HEK293 (cell line): ENCODE measurements at regions not wholly inside any gene's neighbourhood (a gene's known extent, or its start where the extent isn't known, plus 50 kb on each side); places are given as distances from the start of the nearest gene placed in this dataset.

Experiments
- CTCF ChIA-PET: fragments of 350-600 bp; formaldehyde crosslinking; extraction: SDS; loops from one replicate; lab custom pipeline; 2021; ENCODE audit warnings: antibody characterized with exemption; lab: Yijun Ruan, JAX
- POLR2A ChIA-PET: fragments of 300-600 bp; formaldehyde crosslinking; extraction: SDS; loops from one replicate; lab custom pipeline; 2020; ENCODE audit warnings: antibody characterized with exemption, inconsistent platforms; lab: Yijun Ruan, JAX
- H3K27ac ChIP-seq: fragments of 200-500 bp; sonication (Bioruptor generic); 2 replicates; pipeline ENCODE4 v1.5.1; 2014; ENCODE audit warnings: low read depth, low read length, control low read depth, inconsistent platforms; ENCODE audit errors: extremely low read depth
- H3K36me3 ChIP-seq, 2 experiments: fragments of 200-500 bp in 1 of 2; sonication (Bioruptor generic) in 1 of 2; 1 replicate in 1 of 2; 2 replicates in 1 of 2; pipeline ENCODE4 v1.5.1; 2014 to 2017; ENCODE audit warnings: inconsistent platforms in 2 of 2, low read length in 2 of 2; ENCODE audit not compliant: control insufficient read depth in 2 of 2, insufficient read depth in 1 of 2
- H3K4me1 ChIP-seq: fragments of 200-500 bp; sonication (Bioruptor generic); 2 replicates; pipeline ENCODE4 v1.5.1; 2014; ENCODE audit warnings: mild to moderate bottlenecking, low read length, inconsistent platforms; ENCODE audit not compliant: control insufficient read depth, insufficient read depth
- H3K4me3 ChIP-seq: 2 replicates; pipeline ENCODE4 v1.5.1; 2011; ENCODE audit warnings: low read depth, mild to moderate bottlenecking, control low read depth, low read length, moderate library complexity
- H3K9me3 ChIP-seq: fragments of 200-500 bp; sonication (Bioruptor generic); 2 replicates; pipeline ENCODE4 v1.5.1; 2014; ENCODE audit warnings: low read depth, low read length, inconsistent platforms; ENCODE audit not compliant: control insufficient read depth, insufficient read depth
- GLI2 ChIP-seq: fragments of 450-650 bp; formaldehyde crosslinking; IDR thresholded peaks from 2 replicates; pipeline ENCODE4; 2017; ENCODE audit warnings: missing biosample characterization, missing genetic modification characterization, low read depth, borderline replicate concordance
- GLIS1 ChIP-seq: fragments of 450-650 bp; formaldehyde crosslinking; IDR thresholded peaks from 2 replicates; pipeline ENCODE4 v1.5.1; 2016; ENCODE audit warnings: missing biosample characterization, missing genetic modification characterization
- PATZ1 ChIP-seq: fragments of 450-650 bp; formaldehyde crosslinking; IDR thresholded peaks from 2 replicates; pipeline ENCODE4 v1.5.1; 2016; ENCODE audit warnings: missing biosample characterization, missing genetic modification characterization
- SCRT1 ChIP-seq: fragments of 450-650 bp; formaldehyde crosslinking; IDR thresholded peaks from 2 replicates; pipeline ENCODE4 v1.5.1; 2016; ENCODE audit warnings: missing biosample characterization, missing genetic modification characterization, borderline replicate concordance
- SETDB1 ChIP-seq: IDR thresholded peaks from one replicate; pipeline ENCODE4 v1.6.1; 2017; ENCODE audit warnings: mild to moderate bottlenecking, low read length, moderate library complexity, mixed read lengths; ENCODE audit not compliant: insufficient read length
- ZNF175 ChIP-seq: fragments of 450-650 bp; formaldehyde crosslinking; IDR thresholded peaks from 2 replicates; pipeline ENCODE4 v1.5.1; 2016; ENCODE audit warnings: missing biosample characterization, missing genetic modification characterization
- ZNF202 ChIP-seq: fragments of 450-650 bp; formaldehyde crosslinking; IDR thresholded peaks from 2 replicates; pipeline ENCODE4 v1.5.1; 2016; ENCODE audit warnings: missing biosample characterization, missing genetic modification characterization, borderline replicate concordance
- ZNF26 ChIP-seq: fragments of 450-650 bp; formaldehyde crosslinking; IDR thresholded peaks from 2 replicates; pipeline ENCODE4 v1.5.1; 2016; ENCODE audit warnings: missing biosample characterization, missing genetic modification characterization
- ZNF274 ChIP-seq, 2 experiments: fragments of 200-500 bp in 1 of 2; fragments of 450-650 bp in 1 of 2; sonication (Bioruptor generic) in 1 of 2; formaldehyde crosslinking in 1 of 2; IDR thresholded peaks; 2 replicates each; pipeline versions ENCODE4 v1.5.1 to v1.6.1; 2014 to 2016; ENCODE audit warnings: borderline replicate concordance in 1 of 2, inconsistent platforms in 1 of 2, low read length in 1 of 2, missing biosample characterization in 1 of 2, missing genetic modification characterization in 1 of 2
- ZNF311 ChIP-seq: fragments of 450-650 bp; formaldehyde crosslinking; IDR thresholded peaks from 2 replicates; pipeline ENCODE4 v1.5.1; 2017; ENCODE audit warnings: missing biosample characterization, missing genetic modification characterization, borderline replicate concordance
- ZNF404 ChIP-seq: fragments of 450-650 bp; formaldehyde crosslinking; IDR thresholded peaks from 2 replicates; pipeline ENCODE4 v1.5.1; 2017; ENCODE audit warnings: missing biosample characterization, missing genetic modification characterization
- ZNF571 ChIP-seq: fragments of 450-650 bp; formaldehyde crosslinking; IDR thresholded peaks from 2 replicates; pipeline ENCODE4 v1.5.0; 2017; ENCODE audit warnings: missing biosample characterization, missing genetic modification characterization
- ZNF677 ChIP-seq: fragments of 450-650 bp; IDR thresholded peaks from 2 replicates; pipeline ENCODE4 v1.5.0; 2018; ENCODE audit warnings: missing biosample characterization, mild to moderate bottlenecking, missing genetic modification characterization, moderate library complexity
- ZNF692 ChIP-seq: fragments of 450-650 bp; formaldehyde crosslinking; IDR thresholded peaks from 2 replicates; pipeline ENCODE4 v1.5.1; 2016; ENCODE audit warnings: missing biosample characterization, missing genetic modification characterization
- TF ChIP-seq, protein P1 (sequence below): fragments of 450-650 bp; formaldehyde crosslinking; IDR thresholded peaks from 2 replicates; pipeline ENCODE4 v1.5.1; 2016; ENCODE audit warnings: missing biosample characterization, missing genetic modification characterization

DNA sequence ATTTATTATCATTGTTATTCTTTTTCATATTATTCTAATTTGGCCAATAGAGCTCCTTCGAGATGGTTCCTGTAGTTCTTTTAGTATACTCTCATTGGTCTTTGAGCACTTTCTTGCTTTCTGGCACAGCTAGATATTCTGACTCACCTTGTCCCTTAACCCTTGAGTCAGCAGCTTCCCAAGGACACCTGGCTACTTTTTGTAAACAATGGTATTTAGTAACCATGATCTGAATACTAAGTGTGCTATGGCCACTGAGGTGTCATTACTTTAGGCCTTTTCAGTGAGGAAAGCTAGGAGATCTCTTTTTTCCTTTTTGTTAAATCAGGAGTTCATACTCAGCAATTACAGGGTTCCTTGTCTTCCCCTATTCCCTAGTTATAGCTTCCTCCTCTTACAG lies 126.5 kb upstream of the CITED2 start:
- POLR2A ChIA-PET, result interaction anchor here (1.2 kb wide), 1 partner anchor 127 kb away, joined by 4 read pairs; the partner anchor contains the start of gene CITED2
- Histone ChIP-seq H3K36me3 (no peaks in the 10 kb centered on the region), H3K27ac (no peak overlapping the region), H3K4me1 (no peaks in the 10 kb centered on the region), H3K9me3 (no peaks in the 10 kb centered on the region), H3K4me3 (no peak overlapping the region)
- TF ChIP-seq SETDB1, result peak; percentile 66
- TF ChIP-seq SCRT1 (tag by site-specific recombination), result no peak
- TF ChIP-seq, all 188 proteins: peak for 1
- CTCF ChIA-PET, result interaction anchor here (0.6 to 1.6 kb wide), 4 partner anchors 10 to 818 kb away, joined by 3 to 8 read pairs (median 5); no protein-coding TSS in a partner anchor

DNA sequence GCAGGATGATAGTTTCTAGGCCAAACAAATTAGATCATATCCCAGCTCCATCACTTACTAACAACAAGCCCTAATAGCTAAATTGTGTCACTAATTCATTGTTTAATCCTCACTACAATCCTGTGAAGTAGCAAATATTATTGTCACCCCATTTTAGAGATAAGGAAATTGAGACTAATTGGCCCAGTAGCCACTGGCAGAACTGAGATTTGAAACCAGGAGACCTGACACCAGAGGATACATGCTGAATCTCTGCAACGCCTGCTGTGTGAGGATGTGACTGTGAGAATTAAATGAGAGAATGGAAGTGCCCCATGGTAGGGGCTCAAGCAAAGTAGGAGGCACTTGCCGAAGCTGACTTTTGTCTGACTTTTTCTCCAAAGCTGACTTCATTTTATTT lies 124.3 kb upstream of the CITED2 start:
- Histone ChIP-seq H3K4me1 (no peaks in the 10 kb centered on the region), H3K4me3 (no peak overlapping the region), H3K9me3 (no peaks in the 10 kb centered on the region), H3K36me3 (no peaks in the 10 kb centered on the region), H3K27ac (no peak overlapping the region)
- ChIA-PET POLR2A (no interaction called here), CTCF (no interaction called here)
- TF ChIP-seq PATZ1 (tag by site-specific recombination) (no peak), ZNF404 (no peak), ZNF26 (tag by site-specific recombination) (no peak), ZNF692 (tag by site-specific recombination) (no peak), ZNF311 (tag by site-specific recombination) (no peak), GLIS1 (tag by site-specific recombination) (no peak), ZNF677 (tag by site-specific recombination) (no peak), ZNF571 (tag by site-specific recombination) (no peak), ZNF175 (tag by site-specific recombination) (no peak), ZNF274 (IDR thresholded peaks at IDR 0.05; ENCODE audit: low read length) (no peak), ZNF274 (tag by site-specific recombination; IDR thresholded peaks at IDR 0.05; ENCODE audit: borderline replicate concordance) (no peak), GLI2 (tag by site-specific recombination) (no peak), ZNF202 (tag by site-specific recombination) (no peak)
- TF ChIP-seq, protein P1, sequence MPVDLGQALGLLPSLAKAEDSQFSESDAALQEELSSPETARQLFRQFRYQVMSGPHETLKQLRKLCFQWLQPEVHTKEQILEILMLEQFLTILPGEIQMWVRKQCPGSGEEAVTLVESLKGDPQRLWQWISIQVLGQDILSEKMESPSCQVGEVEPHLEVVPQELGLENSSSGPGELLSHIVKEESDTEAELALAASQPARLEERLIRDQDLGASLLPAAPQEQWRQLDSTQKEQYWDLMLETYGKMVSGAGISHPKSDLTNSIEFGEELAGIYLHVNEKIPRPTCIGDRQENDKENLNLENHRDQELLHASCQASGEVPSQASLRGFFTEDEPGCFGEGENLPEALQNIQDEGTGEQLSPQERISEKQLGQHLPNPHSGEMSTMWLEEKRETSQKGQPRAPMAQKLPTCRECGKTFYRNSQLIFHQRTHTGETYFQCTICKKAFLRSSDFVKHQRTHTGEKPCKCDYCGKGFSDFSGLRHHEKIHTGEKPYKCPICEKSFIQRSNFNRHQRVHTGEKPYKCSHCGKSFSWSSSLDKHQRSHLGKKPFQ (tag by site-specific recombination), result no peak
